Breast epithelium (tissue), 4 donors: ENCODE measurements at regions not wholly inside any gene's neighbourhood (a gene's known extent, or its start where the extent isn't known, plus 50 kb on each side); places are given as distances from the start of the nearest gene placed in this dataset.

Experiments used
- DNase-seq, 2 donors: peaks; one replicate each; pipeline ENCODE4 v3.0.0-alpha.2; 2019; ENCODE audit warnings: low spot score in 2 of 2
- H3K27ac ChIP-seq, 2 donors: fragments of 200-600 bp; sonication (generic) in 1 of 2; one replicate each; pipeline ENCODE4 v1.5.1; 2016 to 2019; ENCODE audit warnings: mild to moderate bottlenecking in 1 of 2
- H3K27me3 ChIP-seq, 2 donors: fragments of 200-600 bp; sonication (generic) in 1 of 2; one replicate each; pipeline versions ENCODE4 v1.5.1 to v1.6.0; 2017 to 2019; ENCODE audit warnings: control low read depth in 1 of 2, mild to moderate bottlenecking in 1 of 2
- H3K36me3 ChIP-seq: fragments of 200-600 bp; one replicate; pipeline ENCODE4 v1.5.1; 2019
- H3K4me1 ChIP-seq, 2 donors: fragments of 200-600 bp; sonication (generic); one replicate each; pipeline ENCODE4 v1.5.1; 2016 to 2019; ENCODE audit warnings: control low read depth in 1 of 2
- H3K4me3 ChIP-seq, 3 donors: fragments of 200-600 bp; sonication (generic); 1 replicate in 2 of 3; 2 replicates in 1 of 3; pipeline ENCODE4 v1.5.1; 2016 to 2019; ENCODE audit warnings: mild to moderate bottlenecking in 3 of 3, moderate library complexity in 2 of 3
- H3K9me3 ChIP-seq, 2 donors: fragments of 200-600 bp; sonication (generic) in 1 of 2; one replicate each; pipeline ENCODE4 v1.5.1; 2016 to 2019; ENCODE audit warnings: control low read depth in 1 of 2
- CTCF ChIP-seq, 3 donors: fragments of 450-650 bp; IDR thresholded peaks; one replicate each; pipeline ENCODE4 v1.5.1; 2016 to 2017; ENCODE audit warnings: antibody characterized with exemption in 3 of 3, mild to moderate bottlenecking in 3 of 3, moderate library complexity in 3 of 3
- POLR2A ChIP-seq: fragments of 450-650 bp; IDR thresholded peaks from one replicate; pipeline ENCODE4 v1.6.1; 2016; ENCODE audit warnings: antibody characterized with exemption, mild to moderate bottlenecking, moderate library complexity
- POLR2AphosphoS5 ChIP-seq, 3 donors: sonication (generic); formaldehyde crosslinking; IDR thresholded peaks; one replicate each; pipeline ENCODE4 v1.6.1; 2017; ENCODE audit warnings: antibody characterized with exemption in 3 of 3
- intact Hi-C: fragments of 100-400 bp; cut with DNase I; formaldehyde crosslinking; loops from one replicate; pipeline ENCODE4 v1.15.1; 2023; ENCODE audit warnings: low total_unique reads

- H3K4me1 ChIP-seq: no peaks in the 10 kb centered on the region
- no peak overlapping the region for H3K27ac ChIP-seq
- H3K27me3 ChIP-seq: peaks cover 0 to 3% of the 10 kb centered on the region in 2 donors
- H3K36me3 ChIP-seq: no peaks in the 10 kb centered on the region
- intact Hi-C loops: no loop called here
- DNase-seq: no peak
- peaks cover 0 to 31% of the 10 kb centered on the region in 2 donors for H3K9me3 ChIP-seq
- no peak overlapping the region for H3K4me3 ChIP-seq
- TF ChIP-seq POLR2A: no peak
- TF ChIP-seq CTCF (IDR thresholded peaks at IDR 0.05): no peak
- no peak for TF ChIP-seq POLR2AphosphoS5 (IDR thresholded peaks at IDR 0.05)
Measured at GRCh38 chr1:199766218-199766792, 261.2 kb upstream of the NR5A2 start.

GRCh38 chr1:199767700-199768099 is 259.8 kb upstream of the NR5A2 start:
- Histone ChIP-seq H3K9me3 (peaks cover 0 to 31% of the 10 kb centered on the region in 2 donors), H3K4me3 (no peak overlapping the region), H3K36me3 (no peaks in the 10 kb centered on the region), H3K27me3 (peaks cover 0 to 3% of the 10 kb centered on the region in 2 donors), H3K27ac (no peak overlapping the region), H3K4me1 (no peaks in the 10 kb centered on the region)
- no peak for DNase-seq
- intact Hi-C loops: no loop called here
- TF ChIP-seq CTCF (IDR thresholded peaks at IDR 0.05) (no peak), POLR2AphosphoS5 (IDR thresholded peaks at IDR 0.05) (no peak), POLR2A (no peak)

- intact Hi-C loops: no loop called here
- no peaks in the 10 kb centered on the region for H3K9me3 ChIP-seq
- no peaks in the 10 kb centered on the region for H3K27me3 ChIP-seq
- TF ChIP-seq POLR2A (no peak), POLR2AphosphoS5 (IDR thresholded peaks at IDR 0.05) (no peak), CTCF (IDR thresholded peaks at IDR 0.05) (no peak)
- H3K36me3 ChIP-seq: no peaks in the 10 kb centered on the region
- H3K4me3 ChIP-seq: no peak overlapping the region
- H3K27ac ChIP-seq: no peak overlapping the region
- H3K4me1 ChIP-seq: no peaks in the 10 kb centered on the region
- DNase-seq: no peak
Measured at GRCh38 chr1:199774433-199775089, 252.9 kb upstream of the NR5A2 start.

GRCh38 chr1:199776768-199777497 is 250.6 kb upstream of the NR5A2 start:
- Histone ChIP-seq H3K27ac (no peak overlapping the region), H3K9me3 (no peaks in the 10 kb centered on the region), H3K36me3 (no peaks in the 10 kb centered on the region), H3K27me3 (no peaks in the 10 kb centered on the region), H3K4me1 (no peaks in the 10 kb centered on the region), H3K4me3 (no peak overlapping the region)
- DNase-seq: no peak
- TF ChIP-seq CTCF (IDR thresholded peaks at IDR 0.05): no peak
- no peak for TF ChIP-seq POLR2AphosphoS5 (IDR thresholded peaks at IDR 0.05)
- no peak for TF ChIP-seq POLR2A
- intact Hi-C loops: no loop called here
